OCI-LY1 (cell line): ENCODE measurements at regions not wholly inside any gene's neighbourhood (a gene's known extent, or its start where the extent isn't known, plus 50 kb on each side); places are given as distances from the start of the nearest gene placed in this dataset.

Experiments used
- H2AFZ ChIP-seq: fragments of 200-600 bp; sonication (generic), shearing (Covaris generic); 2 replicates; pipeline ENCODE4 v1.6.0; 2014; ENCODE audit warnings: antibody characterized with exemption, mild to moderate bottlenecking, low read length
- H3F3A ChIP-seq: fragments of 200-600 bp; sonication (generic), shearing (Covaris generic); 2 replicates; pipeline ENCODE4 v1.6.0; 2014; ENCODE audit warnings: mild to moderate bottlenecking, antibody characterized with exemption, low read length, moderate library complexity; ENCODE audit not compliant: insufficient read depth
- H3K27ac ChIP-seq: fragments of 200-600 bp; sonication (generic); 2 replicates; pipeline ENCODE4 v1.5.1; 2014; ENCODE audit warnings: low read length, mixed run types, mild to moderate bottlenecking, low read depth; ENCODE audit not compliant: poor library complexity, severe bottlenecking
- H3K27me3 ChIP-seq: fragments of 200-600 bp; sonication (generic); 2 replicates; pipeline ENCODE4 v1.6.0; 2014; ENCODE audit warnings: antibody characterized with exemption, mild to moderate bottlenecking, low read length, moderate library complexity; ENCODE audit not compliant: insufficient read depth
- H3K36me3 ChIP-seq: fragments of 200-600 bp; sonication (generic); 2 replicates; pipeline ENCODE4 v1.6.1; 2014; ENCODE audit warnings: mild to moderate bottlenecking, antibody characterized with exemption, low read length, moderate library complexity, mixed read lengths; ENCODE audit not compliant: insufficient read depth
- H3K4me1 ChIP-seq: fragments of 200-600 bp; sonication (generic); 2 replicates; pipeline ENCODE4 v1.5.1; 2014; ENCODE audit warnings: mild to moderate bottlenecking, low read length, moderate library complexity; ENCODE audit not compliant: insufficient read depth, severe bottlenecking
- H3K4me2 ChIP-seq: fragments of 200-600 bp; sonication (generic), shearing (Covaris generic); 2 replicates; pipeline ENCODE4 v1.6.1; 2014; ENCODE audit warnings: low read length
- H3K4me3 ChIP-seq: fragments of 200-600 bp; sonication (generic); 2 replicates; pipeline ENCODE4 v1.5.1; 2014; ENCODE audit warnings: low read length, low read depth, mild to moderate bottlenecking, mixed read lengths; ENCODE audit not compliant: poor library complexity, severe bottlenecking
- H3K79me2 ChIP-seq: fragments of 200-600 bp; shearing (Covaris generic); 2 replicates; pipeline ENCODE4 v1.6.1; 2016; ENCODE audit warnings: mixed run types, low read length, mixed read lengths; ENCODE audit not compliant: insufficient read depth
- H3K9ac ChIP-seq: fragments of 200-600 bp; sonication (generic), shearing (Covaris generic); 2 replicates; pipeline ENCODE4 v1.6.1; 2014; ENCODE audit warnings: mild to moderate bottlenecking, low read length, mixed read lengths
- H3K9me2 ChIP-seq: fragments of 200-600 bp; sonication (generic), shearing (Covaris generic); 2 replicates; pipeline ENCODE4 v1.6.1; 2014; ENCODE audit warnings: low read depth, mild to moderate bottlenecking, low read length, mixed read lengths
- H3K9me3 ChIP-seq: fragments of 200-600 bp; shearing (Covaris generic); 2 replicates; pipeline ENCODE4 v1.6.1; 2014; ENCODE audit warnings: low read length, mixed read lengths
- H4K20me1 ChIP-seq: fragments of 200-600 bp; sonication (generic), shearing (Covaris generic); 2 replicates; pipeline ENCODE4 v1.6.0; 2016; ENCODE audit warnings: mild to moderate bottlenecking, low read length; ENCODE audit not compliant: insufficient read depth
- CTCF ChIP-seq: fragments of 200-600 bp; sonication (generic), shearing (Covaris generic); IDR thresholded peaks from 2 replicates; pipeline ENCODE4 v1.5.1; 2017; ENCODE audit warnings: mild to moderate bottlenecking, antibody characterized with exemption, low read length, moderate library complexity, mixed read lengths
- EZH2 ChIP-seq: fragments of 200-600 bp; sonication (generic), shearing (Covaris generic); IDR thresholded peaks from 2 replicates; pipeline ENCODE4 v1.8.0; 2017; ENCODE audit warnings: borderline replicate concordance, mixed run types, mild to moderate bottlenecking, antibody characterized with exemption, low read length, moderate library complexity, mixed read lengths

- Histone ChIP-seq H3K27me3 (no peaks in the 10 kb centered on the region), H2AFZ (no peak overlapping the region), H3K36me3 (no peaks in the 10 kb centered on the region), H3K9ac (no peak overlapping the region), H3K79me2 (no peaks in the 10 kb centered on the region), H3K4me3 (no peak overlapping the region), H4K20me1 (no peaks in the 10 kb centered on the region), H3K4me2 (no peak overlapping the region), H3F3A (no peaks in the 10 kb centered on the region), H3K9me2 (no peaks in the 10 kb centered on the region), H3K9me3 (no peaks in the 10 kb centered on the region), H3K4me1 (no peaks in the 10 kb centered on the region), H3K27ac (no peak overlapping the region)
- TF ChIP-seq CTCF, result no peak
- no peak for TF ChIP-seq EZH2
These were observed 700.9 kb upstream of the CXADR start for GRCh38 chr21:16811970-16812369.

- Histone ChIP-seq H3K4me3 (no peak overlapping the region), H3K79me2 (no peaks in the 10 kb centered on the region), H3K9ac (no peak overlapping the region), H3K27ac (no peak overlapping the region), H3K9me2 (no peaks in the 10 kb centered on the region), H2AFZ (no peak overlapping the region), H3K4me1 (no peaks in the 10 kb centered on the region), H3K4me2 (no peak overlapping the region), H3K9me3 (no peaks in the 10 kb centered on the region), H4K20me1 (no peaks in the 10 kb centered on the region), H3K36me3 (no peaks in the 10 kb centered on the region), H3K27me3 (no peaks in the 10 kb centered on the region), H3F3A (no peaks in the 10 kb centered on the region)
- TF ChIP-seq EZH2 (no peak), CTCF (no peak)
These were observed 697.6 kb upstream of the CXADR start for GRCh38 chr21:16815243-16815642.

DNA sequence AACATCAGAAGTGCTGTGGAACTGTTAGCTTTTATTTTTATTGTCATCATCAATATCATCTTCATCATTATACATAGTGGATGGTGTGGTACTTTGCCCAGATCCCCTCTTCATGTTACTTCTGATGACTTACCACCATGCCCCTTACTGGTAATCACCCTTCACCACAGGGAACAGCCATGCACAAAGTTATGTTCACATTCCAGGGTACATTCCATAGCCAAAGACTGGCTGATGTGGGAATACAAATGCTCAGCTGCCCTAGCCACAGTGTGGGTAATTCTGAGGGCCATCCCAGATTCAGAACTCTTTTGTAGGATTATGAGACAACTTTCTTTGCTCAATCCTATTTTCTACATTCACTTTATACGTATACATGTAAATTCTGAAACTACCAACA is 691.3 kb upstream of the CXADR start:
- TF ChIP-seq EZH2 (no peak), CTCF (no peak)

More for the DNA sequence above, 691.3 kb upstream of the CXADR start:
- H3K27me3 ChIP-seq, result no peaks in the 10 kb centered on the region
- H3K27ac ChIP-seq, result no peak overlapping the region
- no peaks in the 10 kb centered on the region for H3K36me3 ChIP-seq
- no peaks in the 10 kb centered on the region for H4K20me1 ChIP-seq
- no peaks in the 10 kb centered on the region for H3K9me2 ChIP-seq
- H3K4me3 ChIP-seq, result no peak overlapping the region
- H3K9ac ChIP-seq, result no peak overlapping the region
- no peaks in the 10 kb centered on the region for H3F3A ChIP-seq
- H3K4me2 ChIP-seq, result no peak overlapping the region
- H3K9me3 ChIP-seq, result no peaks in the 10 kb centered on the region
- no peaks in the 10 kb centered on the region for H3K79me2 ChIP-seq
- no peaks in the 10 kb centered on the region for H3K4me1 ChIP-seq
- no peak overlapping the region for H2AFZ ChIP-seq
